HG03460 (cell line): ENCODE measurements at regions not wholly inside any gene's neighbourhood (a gene's known extent, or its start where the extent isn't known, plus 50 kb on each side); places are given as distances from the start of the nearest gene placed in this dataset.

Experiments
- ATAC-seq: cut with Tn5 transposase; IDR thresholded peaks from one replicate; pipeline ENCODE4 v1.9.1; 2021; ENCODE audit not compliant: unreplicated experiment

DNA sequence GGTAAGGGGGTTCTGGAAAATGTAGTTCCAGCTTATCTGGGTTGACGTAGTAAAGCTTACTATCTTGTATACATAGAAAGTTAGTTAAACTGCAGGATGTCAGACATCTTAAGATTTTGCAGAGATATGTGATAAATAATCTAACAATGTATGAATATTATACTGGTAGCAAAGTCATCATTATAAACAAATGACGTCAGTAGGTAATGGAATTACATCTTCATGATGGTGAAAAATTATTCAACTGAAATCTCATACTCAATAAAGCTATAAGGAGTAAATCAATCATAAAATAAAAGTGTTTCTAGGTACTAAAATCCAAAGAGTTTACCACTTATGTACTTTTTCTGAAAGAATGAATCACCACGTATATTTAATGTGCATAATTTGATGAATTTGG lies 217.3 kb upstream of the CDH10 start:
- ATAC-seq = no peak

- no peak for ATAC-seq
Measured at GRCh38 chr5:24855485-24855884, 210.7 kb upstream of the CDH10 start.

DNA sequence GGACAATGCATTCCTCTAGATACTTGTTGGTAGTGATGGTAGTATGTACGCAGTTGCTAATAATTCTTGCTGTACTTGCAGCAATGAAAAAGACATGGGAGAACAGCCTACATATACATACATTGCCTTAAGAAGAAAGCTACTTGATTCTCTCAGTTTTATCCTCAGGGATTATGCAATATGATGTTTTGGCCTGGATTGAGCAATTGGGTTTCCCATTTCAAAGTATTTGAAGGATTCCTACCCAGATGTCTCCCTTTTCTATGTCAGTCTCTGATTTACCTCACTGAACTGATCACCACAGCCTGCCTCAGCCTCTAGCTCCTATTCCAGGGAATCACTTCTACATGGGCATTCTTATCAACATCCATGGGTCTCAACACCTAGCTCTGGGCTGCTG lies 210.1 kb upstream of the CDH10 start:
- no peak for ATAC-seq

GRCh38 chr5:24854350-24854749 lies 209.6 kb upstream of the CDH10 start:
- ATAC-seq = no peak

GRCh38 chr5:24850926-24851486 lies 206.2 kb upstream of the CDH10 start:
- ATAC-seq = no peak

DNA sequence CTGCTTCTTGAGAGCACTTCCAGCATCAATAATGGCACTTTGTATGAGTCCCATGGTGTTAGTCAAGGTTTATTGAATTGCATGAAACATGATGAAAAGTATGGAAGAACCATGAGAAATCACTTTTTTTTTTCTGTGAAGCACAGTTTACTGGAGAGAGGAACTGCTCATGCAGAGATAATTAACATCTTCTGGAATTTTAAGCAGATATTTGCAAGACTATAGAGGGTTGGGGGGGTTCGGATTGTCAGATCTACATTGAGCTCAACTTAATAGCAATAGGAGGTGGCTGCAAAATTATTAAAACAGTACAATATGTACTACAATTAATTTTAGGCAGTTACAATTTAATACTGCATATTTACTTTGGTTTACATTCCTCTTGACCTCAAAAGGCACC lies 204.4 kb upstream of the CDH10 start:
- ATAC-seq = no peak

GRCh38 chr5:24831989-24832388 lies 187.2 kb upstream of the CDH10 start:
- ATAC-seq = no peak

- no peak for ATAC-seq
Measured at GRCh38 chr5:24823625-24824024, 178.8 kb upstream of the CDH10 start.

DNA sequence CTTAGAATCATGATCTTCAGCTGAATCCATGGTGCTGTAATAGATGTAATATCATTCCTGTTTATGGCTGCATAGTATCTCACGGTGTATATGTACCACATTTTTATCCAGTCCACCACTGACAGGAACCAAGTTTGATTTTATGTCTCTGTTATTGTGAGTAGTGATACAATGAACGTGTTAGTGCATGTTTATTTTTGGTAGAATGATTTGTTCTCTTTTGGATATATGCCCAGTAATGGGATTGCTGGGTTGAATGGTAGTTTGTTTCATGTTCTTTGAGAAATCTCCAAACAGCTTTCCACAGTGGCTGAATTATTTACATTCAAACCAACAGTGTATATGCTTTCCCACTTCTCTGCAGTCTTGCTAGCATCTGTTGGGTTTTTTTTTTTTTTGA lies 175.1 kb upstream of the CDH10 start:
- ATAC-seq = no peak

- ATAC-seq = no peak
Measured at GRCh38 chr5:24817966-24818365, 173.2 kb upstream of the CDH10 start.

DNA sequence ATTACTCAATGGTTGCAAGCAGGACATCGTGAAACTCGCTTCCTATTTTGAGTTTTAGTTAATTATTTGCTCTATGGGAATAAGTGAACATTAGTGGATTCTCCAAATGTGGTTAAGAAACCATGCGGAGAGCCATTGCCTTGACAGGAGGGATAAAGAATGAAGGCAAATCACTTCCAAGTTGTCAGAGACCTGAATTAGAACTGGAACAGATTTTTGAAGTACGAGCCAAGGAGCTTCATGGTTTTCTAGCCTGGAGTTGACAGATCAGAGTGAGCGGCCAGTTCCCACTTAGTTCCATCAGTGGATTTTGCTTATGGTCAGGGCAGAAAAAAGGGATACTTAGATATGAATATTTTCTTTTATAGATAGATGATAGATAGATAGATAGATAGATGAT lies 171.4 kb upstream of the CDH10 start:
- ATAC-seq = no peak

DNA sequence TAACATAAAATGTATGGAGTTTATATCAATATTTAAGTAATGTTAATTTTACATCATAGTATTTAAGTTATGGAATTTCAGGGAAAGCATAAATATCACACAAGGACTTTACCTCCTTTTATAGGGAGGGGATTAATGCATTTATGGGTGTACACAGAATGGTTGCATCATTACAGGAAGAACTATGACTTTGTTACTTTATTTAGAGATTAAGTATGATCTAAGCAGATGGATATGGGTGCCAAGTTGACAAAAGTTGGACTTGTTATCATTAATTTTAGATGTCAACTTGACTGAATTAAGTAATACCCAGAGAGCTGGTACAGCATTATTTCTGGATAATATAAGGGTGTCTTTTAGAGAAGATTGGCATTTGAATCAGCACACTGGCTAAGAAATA lies 160.5 kb upstream of the CDH10 start:
- ATAC-seq = no peak

- no peak for ATAC-seq
Measured at GRCh38 chr5:24804221-24804681, 159.5 kb upstream of the CDH10 start.

DNA sequence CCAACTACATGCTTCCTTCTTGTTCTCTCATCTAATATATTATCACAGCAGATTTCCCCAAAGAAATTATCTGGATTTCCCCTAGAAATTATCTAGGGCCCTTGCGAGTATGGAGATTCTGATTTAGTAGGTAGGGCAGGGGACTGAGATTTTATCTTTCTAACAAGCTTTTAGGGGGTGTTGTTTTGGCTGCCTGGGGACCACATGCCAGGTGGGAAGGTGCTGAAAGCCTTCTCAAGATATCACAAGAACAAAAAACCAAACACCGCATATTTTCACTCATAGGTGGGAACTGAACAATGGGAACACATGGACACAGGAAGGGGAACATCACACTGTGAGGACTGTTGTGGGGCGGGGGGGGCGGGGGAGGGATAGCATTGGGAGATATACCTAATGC lies 146.5 kb upstream of the CDH10 start:
- ATAC-seq = no peak

DNA sequence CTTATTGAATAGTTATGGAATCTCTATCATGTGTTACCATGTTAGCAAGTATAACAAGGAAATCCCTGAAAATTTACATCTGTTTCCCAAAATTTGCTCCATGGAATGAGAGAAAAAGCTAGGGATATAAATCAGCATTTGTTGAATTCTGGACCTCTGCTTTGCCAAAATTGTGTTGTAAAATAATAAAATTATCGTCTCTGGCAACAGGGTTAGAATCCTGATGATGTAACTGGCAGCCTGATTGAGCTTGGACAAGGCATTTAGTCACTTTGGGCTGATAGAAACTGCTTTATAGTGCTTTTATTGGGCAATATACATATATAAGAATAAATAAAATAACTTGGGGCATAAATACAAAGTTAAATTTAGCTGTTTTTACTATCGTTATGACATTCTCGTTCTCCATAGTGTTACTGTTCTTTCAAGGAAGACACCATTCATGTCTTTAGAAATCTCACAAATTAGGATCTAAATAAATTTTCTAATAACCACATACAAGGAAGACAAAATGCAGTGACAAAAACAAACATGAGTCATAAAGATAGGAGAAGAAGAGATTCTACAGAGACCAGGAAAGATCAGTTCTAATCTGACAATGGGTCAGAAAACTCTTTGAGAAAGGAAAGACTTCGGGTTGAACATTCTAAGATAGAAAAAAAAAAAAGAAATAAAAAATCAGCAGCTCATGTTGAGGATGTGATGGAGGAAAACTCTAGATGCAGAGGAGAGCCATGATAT lies 145.0 kb upstream of the CDH10 start:
- no peak for ATAC-seq

DNA sequence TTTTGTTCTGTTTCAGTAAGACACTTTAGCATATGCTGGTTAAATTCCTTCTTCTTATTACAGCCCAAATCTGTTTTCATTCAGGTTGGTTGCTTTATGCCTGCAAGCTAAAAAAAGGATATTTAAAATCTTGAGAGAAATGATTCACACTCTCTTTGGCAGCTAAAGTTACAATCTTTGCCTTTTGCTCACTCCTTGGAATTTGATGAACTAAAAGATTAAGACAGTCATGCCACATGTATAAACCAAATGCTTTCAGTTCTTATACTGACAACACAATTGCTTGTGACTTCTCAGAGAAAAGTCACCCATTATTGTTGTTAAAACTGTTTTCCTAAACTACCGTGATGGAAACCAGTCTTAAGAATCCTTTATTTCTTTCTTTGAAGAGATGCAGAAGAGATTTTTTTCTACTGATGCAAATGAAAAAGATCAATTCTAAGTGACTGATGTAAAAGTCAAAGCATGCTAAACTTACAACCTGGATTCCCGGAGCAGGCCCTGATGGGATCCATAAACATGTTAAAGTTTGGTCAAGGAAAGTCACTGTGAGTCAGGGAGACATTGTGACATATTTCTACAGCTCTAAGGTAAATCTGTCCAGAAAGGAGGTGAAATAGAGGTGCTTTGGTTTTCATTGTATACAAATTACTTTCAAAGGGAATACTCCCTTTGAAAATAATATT lies 144.2 kb upstream of the CDH10 start:
- no peak for ATAC-seq

GRCh38 chr5:24786108-24786507 lies 141.3 kb upstream of the CDH10 start:
- ATAC-seq = no peak

DNA sequence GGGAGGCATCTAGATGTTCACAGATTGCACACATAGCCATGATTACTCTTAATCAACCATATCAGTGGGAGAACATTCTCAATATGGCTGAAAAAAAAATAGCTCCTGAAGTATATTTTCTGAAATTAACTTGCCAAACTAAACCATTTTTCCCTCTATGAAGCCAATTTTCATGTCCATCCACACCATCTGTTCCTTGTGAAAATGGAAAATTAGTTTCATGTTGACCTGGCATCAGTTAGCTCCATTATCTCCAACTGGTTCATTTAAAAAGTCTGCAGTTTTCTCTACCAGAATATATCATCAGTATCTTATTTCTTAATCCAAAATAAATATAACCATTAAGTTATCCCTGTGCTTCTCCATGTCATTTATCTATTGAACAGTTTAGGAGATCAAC lies 138.8 kb upstream of the CDH10 start:
- ATAC-seq = no peak

- ATAC-seq = no peak
Measured at GRCh38 chr5:24777392-24777791, 132.6 kb upstream of the CDH10 start.

DNA sequence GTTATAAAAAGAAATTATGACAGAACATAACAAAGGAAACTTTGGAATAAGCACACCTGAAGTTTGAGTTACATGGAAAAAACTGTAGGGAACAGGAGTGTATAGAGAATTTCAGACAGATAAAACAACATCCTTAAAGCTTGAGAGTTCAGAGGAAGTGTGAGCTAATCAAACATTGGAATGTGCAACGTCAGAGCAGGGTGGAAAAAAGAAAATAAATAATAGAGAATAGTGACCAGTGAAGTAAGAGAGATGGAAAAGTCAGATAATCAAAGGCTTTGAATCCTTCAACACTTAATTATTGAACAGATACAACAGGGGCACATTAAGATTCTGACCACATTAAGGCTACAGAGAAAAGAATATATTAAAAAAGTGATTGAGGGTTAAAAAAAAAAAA lies 128.5 kb upstream of the CDH10 start:
- no peak for ATAC-seq

- ATAC-seq = no peak
Measured at GRCh38 chr5:24767086-24767485, 122.3 kb upstream of the CDH10 start.

DNA sequence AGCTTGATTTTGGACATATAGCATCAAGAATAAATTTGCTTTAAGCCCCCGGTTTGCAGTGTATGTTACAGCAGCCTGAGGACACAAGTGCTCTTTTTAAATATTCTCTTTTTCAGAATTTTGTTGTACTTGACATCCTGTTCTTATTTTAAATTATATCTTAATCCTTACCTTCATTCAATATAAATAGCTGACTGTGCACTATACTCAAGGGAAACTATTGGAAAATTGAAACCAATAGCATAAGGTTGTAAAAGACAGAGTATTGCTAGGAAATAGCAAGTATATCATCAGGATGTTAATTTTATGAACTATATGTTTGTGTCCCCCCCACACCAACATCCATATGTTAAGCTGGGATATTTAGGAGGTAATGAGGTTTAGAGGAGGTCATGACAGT lies 120.4 kb upstream of the CDH10 start:
- ATAC-seq = no peak
